Umbilical cord (tissue), 1 donor: ENCODE measurements at regions not wholly inside any gene's neighbourhood (a gene's known extent, or its start where the extent isn't known, plus 50 kb on each side); places are given as distances from the start of the nearest gene placed in this dataset.
A peak's percentile ranks its signal among the peaks of the same experiment; 100 is the strongest.

Experiments
- DNase-seq: peaks from one replicate; pipeline ENCODE4 v3.0.0-alpha.2; 2015; ENCODE audit warnings: low spot score

- DNase-seq = no peak
Observed at GRCh38 chr13:72534951-72535640, 192.3 kb downstream of the MZT1 start.

DNA sequence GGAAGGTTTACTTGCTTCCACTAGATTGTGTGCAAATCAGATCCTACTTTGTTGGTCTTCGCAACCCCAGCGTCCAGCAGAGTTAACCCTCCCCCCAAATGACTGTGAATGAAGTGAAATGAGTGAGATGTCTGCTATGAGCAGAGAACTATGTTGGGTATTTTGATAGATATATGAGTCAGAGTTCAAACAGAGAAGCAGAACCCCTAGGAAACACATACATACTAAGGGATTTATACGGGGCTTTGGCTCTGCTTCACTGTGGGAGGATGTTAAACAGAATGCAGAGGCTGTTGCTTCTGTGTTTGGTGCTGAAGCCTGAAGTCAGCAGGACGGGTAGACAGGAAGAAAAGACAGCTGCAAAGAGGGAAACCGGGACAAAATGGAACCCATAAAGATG, 197.0 kb downstream of the MZT1 start:
- peak; percentile 95 for DNase-seq

DNA sequence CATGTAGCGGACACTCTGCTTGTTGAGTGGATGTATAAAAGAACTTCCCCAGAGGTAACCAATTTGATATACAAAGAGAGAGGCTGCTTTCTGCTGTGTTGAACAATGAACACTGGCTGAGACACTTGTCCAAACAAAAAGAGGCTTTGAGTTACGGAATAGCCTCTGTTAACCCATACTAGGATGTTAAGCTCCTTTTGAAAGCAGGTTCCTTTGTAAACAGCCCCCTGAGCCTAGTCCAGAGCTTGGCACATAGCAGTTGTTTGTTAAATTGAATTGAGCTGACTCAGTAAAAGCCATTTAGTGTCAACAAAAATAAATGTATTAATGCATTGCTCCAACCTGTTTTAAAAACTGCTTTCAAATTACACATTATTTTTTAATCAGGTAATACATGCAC, 200.1 kb downstream of the MZT1 start:
- DNase-seq = no peak

DNA sequence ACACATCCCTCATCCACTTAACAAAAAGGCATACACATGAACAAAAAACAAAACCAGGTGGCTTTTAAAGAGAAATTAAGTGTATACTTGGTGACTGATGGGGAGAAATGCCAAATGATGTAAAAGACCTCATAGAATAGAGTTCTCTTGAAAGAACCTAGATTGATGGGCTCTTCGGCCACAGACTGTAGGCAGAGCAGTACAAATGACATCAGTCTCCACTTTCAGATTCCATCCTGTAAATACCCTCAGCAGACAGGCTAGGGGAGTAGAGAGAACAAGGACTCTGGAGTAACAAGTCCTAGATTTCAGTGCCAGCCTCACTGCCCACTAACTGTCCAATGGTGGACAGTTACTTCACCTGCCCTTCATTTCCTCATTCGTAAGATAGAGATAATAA, 203.8 kb downstream of the MZT1 start:
- no peak for DNase-seq

- DNase-seq = no peak
Observed at GRCh38 chr13:72523049-72523448, 204.4 kb downstream of the MZT1 start.

DNA sequence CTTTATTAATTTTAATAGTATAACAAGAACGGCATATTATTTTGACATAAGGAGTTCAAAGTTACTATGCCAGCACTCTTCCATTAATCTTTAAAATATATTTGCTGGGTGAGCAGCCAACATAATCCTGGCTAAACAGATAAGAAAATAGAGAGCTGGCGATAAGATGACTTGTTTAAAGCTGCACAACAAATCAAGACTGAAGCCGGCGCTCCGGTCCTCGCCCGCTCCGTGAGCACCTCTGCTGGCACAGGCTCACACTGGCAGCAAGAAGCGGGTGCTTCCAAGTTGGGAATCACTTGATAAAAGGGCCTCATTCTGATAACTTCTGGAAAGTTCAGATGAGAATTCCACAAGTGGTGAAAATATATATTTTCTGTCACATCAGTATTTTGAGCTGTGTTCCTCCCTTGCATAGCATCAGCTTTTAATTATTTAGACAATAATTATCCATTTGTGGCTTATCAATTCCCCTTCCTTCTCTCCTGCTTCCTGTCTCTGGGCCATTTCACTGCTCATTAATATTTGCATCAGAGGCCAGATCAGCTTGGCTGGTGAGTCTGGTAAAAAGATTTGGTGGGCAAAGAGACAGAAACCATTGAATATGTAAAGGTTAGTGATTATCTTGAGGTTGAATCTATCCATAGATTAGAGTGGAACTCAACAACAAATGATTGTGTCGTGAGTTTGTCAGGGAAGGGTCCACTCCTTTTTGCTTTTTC, 205.3 kb downstream of the MZT1 start:
- peak; percentile 53 for DNase-seq

DNA sequence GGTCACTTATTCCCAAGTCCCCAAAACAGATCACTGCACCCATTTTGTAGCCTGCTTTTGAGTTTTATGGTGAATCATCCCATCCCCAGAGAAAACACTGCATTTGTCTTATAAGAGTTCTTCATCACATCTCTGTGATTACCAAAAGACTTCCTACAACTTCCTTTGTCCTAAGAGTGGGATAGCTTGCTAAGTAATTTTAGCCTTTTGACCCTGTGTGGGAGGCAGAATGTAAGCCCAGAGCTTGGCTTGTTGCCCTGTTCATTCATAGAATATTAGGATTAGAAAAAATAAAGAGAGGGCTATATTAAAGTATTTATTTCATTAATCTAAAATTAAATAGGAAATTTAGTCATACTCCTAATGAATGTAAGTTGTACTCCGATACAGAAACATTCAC, 213.3 kb downstream of the MZT1 start:
- no peak for DNase-seq

GRCh38 chr13:72508392-72508791, 219.0 kb downstream of the MZT1 start:
- DNase-seq = no peak

- DNase-seq = no peak
Observed at GRCh38 chr13:72507416-72508199, 219.8 kb downstream of the MZT1 start.

GRCh38 chr13:72506706-72507105, 220.7 kb downstream of the MZT1 start:
- DNase-seq = no peak

DNA sequence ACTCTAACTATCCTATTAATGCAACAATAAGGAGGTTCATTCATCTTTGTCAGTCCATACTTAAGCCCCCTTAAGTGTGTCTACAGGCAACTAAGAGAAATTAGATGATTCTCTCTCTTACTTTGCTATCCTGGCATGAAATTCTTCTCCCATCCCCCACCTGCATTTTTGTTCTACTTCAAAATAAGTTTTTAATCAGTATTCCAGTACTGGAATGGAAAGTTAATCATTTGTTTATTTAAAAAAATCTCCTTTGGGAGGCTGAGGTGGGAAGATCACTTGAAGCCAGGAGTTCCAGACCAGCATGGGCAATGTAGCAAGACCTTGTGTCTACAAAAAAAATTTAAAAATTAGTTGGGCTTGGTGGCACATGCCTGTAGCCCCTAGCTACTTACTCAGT, 222.1 kb downstream of the MZT1 start:
- no peak for DNase-seq

DNA sequence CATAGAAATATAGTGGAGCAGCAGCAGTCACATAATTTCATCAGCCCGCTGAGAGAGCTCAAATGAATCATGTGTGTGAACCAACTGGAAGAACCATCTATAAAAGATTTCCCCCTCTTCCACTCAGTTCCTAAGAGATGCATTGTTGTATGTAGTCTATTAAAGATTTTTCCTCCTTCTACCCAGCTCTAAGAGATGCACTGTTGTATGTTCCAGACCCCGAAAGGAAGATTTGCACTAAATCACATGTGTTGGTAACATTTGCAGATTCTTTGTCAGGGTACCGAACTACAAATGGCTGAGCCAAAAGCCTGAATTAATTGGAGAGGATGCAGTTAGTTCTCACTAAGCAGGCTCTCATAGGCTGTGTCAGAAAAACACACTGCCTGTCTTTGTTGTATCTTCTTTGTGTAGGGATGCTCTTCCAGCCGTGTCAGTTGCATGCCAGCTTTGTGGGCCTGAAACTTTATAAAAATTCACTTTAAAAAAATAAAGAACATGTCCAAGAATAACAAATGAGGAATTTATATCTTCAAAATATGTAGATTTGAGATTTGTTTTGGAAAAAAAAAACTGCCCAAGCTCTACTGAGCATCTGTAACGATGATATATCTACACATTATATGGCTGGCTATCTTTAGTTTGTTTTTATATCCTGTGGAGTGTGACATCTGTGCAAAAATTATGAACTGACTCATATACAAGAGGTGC, 223.1 kb downstream of the MZT1 start:
- no peak for DNase-seq

DNA sequence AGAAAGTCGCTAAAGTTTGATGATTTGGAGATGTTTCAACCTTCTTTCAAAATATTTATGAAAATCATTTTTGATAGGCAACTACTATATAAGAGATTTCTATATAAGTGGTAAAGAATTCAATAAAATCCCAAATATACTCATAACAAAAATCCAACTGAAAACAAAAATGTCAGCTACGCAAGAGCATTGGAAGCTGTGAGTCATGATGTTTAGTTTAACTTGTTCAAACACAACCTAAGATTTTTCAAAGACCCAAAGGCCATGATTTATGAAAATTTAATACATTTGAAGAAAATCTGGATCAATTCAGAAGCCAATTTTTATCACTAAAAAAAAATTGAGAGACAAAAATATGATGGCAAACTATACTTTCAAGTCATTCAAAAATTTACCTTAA, 226.6 kb downstream of the MZT1 start:
- no peak for DNase-seq

- no peak for DNase-seq
Observed at GRCh38 chr13:72495681-72496080, 231.7 kb downstream of the MZT1 start.

- DNase-seq = no peak
Observed at GRCh38 chr13:72489751-72490150, 237.7 kb downstream of the MZT1 start.

- DNase-seq = no peak
Observed at GRCh38 chr13:72473321-72473720, 254.1 kb downstream of the MZT1 start.

DNA sequence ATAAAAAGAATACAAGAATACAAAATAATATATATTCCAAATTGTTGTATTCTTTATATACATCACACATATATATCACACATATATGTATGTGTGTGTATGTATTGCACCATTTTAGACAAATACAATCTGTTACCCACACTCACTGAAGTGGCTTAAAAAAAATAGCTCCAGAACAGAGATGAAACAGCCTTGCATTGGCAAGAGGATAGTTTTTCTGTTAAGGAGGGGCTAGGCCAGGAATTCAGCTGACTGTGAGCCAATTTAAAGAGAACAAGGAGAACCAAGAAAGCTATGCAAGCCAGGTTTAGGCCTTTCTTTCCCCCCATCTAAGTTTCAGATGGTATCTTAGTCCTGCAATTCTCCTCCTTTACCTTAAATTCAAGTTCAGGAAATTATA, 257.5 kb downstream of the MZT1 start:
- no peak for DNase-seq

DNA sequence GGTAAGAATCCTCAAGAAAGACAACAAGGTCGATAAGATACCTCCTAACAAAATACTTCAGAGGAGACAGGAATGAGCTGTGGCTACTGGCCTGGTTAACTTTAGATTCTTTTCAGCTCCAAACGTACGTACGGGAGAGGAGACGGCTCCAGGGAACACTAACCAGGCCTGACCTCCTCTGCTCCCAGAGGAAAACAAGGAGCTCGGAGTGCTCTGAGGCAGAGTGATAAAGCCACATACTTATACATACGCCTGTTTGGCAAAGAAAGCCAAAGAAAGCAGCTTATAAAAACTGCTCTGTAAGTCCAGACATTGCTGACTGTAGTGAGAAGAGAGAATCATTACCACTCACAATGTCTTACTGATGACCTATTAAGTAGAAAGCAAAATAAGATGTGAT, 263.9 kb downstream of the MZT1 start:
- DNase-seq = peak; percentile 96

- DNase-seq = no peak
Observed at GRCh38 chr13:72462726-72463125, 264.7 kb downstream of the MZT1 start.

GRCh38 chr13:72462166-72462565, 265.3 kb downstream of the MZT1 start:
- DNase-seq = no peak

DNA sequence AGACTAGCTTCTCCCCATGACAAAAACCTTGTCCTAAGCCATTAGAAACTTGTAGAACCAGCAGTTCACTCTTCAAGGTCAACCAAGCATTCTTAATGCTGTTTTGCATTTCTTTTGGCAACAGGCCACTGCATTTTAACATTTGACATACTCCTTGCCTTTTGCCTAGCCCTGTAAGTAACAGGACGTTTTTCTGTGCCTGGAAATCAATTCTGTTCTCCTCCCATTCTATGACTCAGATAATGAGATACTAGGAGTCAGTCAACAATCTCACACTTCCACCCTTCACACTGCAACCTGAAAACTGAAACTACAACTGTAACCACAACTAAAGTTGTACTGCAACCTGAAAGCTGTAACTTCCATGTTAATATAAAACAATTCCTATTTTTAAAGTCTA, 268.7 kb downstream of the MZT1 start:
- peak; percentile 11 for DNase-seq

DNA sequence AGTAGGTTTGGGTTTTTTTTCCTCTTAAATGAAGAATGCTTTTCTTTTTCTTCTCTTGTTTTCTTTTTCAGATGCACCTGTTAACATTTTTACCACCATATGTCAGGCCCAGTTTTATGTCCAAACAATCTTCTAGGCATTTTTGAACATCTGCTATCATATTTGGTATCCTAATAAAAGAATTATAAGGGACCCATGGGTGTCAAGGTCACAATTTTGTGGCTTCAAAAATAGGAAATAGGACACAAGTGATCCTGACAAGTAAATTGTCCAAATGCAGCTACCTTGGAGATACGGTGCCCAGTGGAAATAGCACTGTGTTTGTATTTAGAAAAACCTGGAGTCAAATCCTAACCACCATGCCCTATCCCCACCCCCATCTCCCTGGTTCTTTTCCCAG, 270.3 kb downstream of the MZT1 start:
- DNase-seq = no peak
